IMR-90 (cell line): ENCODE measurements at regions not wholly inside any gene's neighbourhood (a gene's known extent, or its start where the extent isn't known, plus 50 kb on each side); places are given as distances from the start of the nearest gene placed in this dataset.

Experiments
- BHLHE40 ChIP-seq: fragments of 150-350 bp; IDR thresholded peaks from 2 replicates; pipeline ENCODE4 v1.6.1; 2016; ENCODE audit warnings: mild to moderate bottlenecking, low read depth, low read length
- CEBPB ChIP-seq: IDR thresholded peaks from 2 replicates; pipeline ENCODE4 v1.6.1; 2012; ENCODE audit warnings: low read depth, low read length, improper control_type of control experiment
- CHD1 ChIP-seq: IDR thresholded peaks from 2 replicates; pipeline ENCODE4 v1.6.1; 2012; ENCODE audit warnings: low read depth, low read length, improper control_type of control experiment
- CTCF ChIP-seq: conservative IDR thresholded peaks from 2 replicates; pipeline ENCODE4 v1.5.1; 2012; ENCODE audit warnings: mild to moderate bottlenecking, low read depth, low read length, improper control_type of control experiment
- ELK1 ChIP-seq: fragments of 150-350 bp; IDR thresholded peaks from 2 replicates; pipeline ENCODE4 v1.6.1; 2016; ENCODE audit warnings: low read depth, mild to moderate bottlenecking, low read length, moderate library complexity, borderline replicate concordance
- FOS ChIP-seq: fragments of 150-350 bp; IDR thresholded peaks from 2 replicates; pipeline ENCODE4 v1.6.1; 2016; ENCODE audit warnings: low read depth, low read length
- MAFK ChIP-seq: IDR thresholded peaks from 2 replicates; pipeline ENCODE4 v1.6.1; 2012; ENCODE audit warnings: low read depth, low read length, improper control_type of control experiment
- MAZ ChIP-seq: IDR thresholded peaks from 2 replicates; pipeline ENCODE4 v1.6.1; 2012; ENCODE audit warnings: low read depth, mild to moderate bottlenecking, low read length, improper control_type of control experiment, moderate library complexity, borderline replicate concordance
- MXI1 ChIP-seq: IDR thresholded peaks from 2 replicates; pipeline ENCODE4 v1.6.1; 2012; ENCODE audit warnings: low read depth, mild to moderate bottlenecking, low read length, moderate library complexity, borderline replicate concordance
- POLR2A ChIP-seq: IDR thresholded peaks from 2 replicates; pipeline ENCODE4 v1.6.1; 2012; ENCODE audit warnings: mild to moderate bottlenecking, low read depth, low read length
- RAD21 ChIP-seq: IDR thresholded peaks from 2 replicates; pipeline ENCODE4 v1.6.1; 2012; ENCODE audit warnings: low read length, improper control_type of control experiment
- RCOR1 ChIP-seq: IDR thresholded peaks from 2 replicates; pipeline ENCODE4 v1.6.1; 2012; ENCODE audit warnings: mild to moderate bottlenecking, low read length, improper control_type of control experiment; ENCODE audit not compliant: insufficient replicate concordance
- SMC3 ChIP-seq: fragments of 150-350 bp; IDR thresholded peaks from 2 replicates; pipeline ENCODE4 v1.6.1; 2016; ENCODE audit warnings: low read depth, mild to moderate bottlenecking, antibody characterized with exemption, low read length, moderate library complexity
- USF2 ChIP-seq: fragments of 150-350 bp; IDR thresholded peaks from 2 replicates; pipeline ENCODE4 v1.6.1; 2017; ENCODE audit warnings: mild to moderate bottlenecking, antibody characterized with exemption, low read length, low read depth

- no peak for TF ChIP-seq CTCF
- no peak for TF ChIP-seq MXI1
- TF ChIP-seq POLR2A = no peak
- no peak for TF ChIP-seq USF2
- TF ChIP-seq MAFK = no peak
- no peak for TF ChIP-seq SMC3
- no peak for TF ChIP-seq RAD21
- no peak for TF ChIP-seq MAZ
- no peak for TF ChIP-seq ELK1
- no peak for TF ChIP-seq CEBPB
- TF ChIP-seq CHD1 = no peak
- no peak for TF ChIP-seq FOS
- no peak for TF ChIP-seq BHLHE40
- TF ChIP-seq RCOR1 = no peak
These were observed 380.0 kb downstream of the HHIPL2 start for GRCh38 chr1:222167896-222168295.
